Central memory CD8-positive, alpha-beta T cell (primary cell): ENCODE measurements at regions not wholly inside any gene's neighbourhood (a gene's known extent, or its start where the extent isn't known, plus 50 kb on each side); places are given as distances from the start of the nearest gene placed in this dataset.
"Not testable (repeated sequence)": the region's sequence is repeated elsewhere in the genome, so short reads cannot be mapped to it uniquely, and the experiment has no call there.

Experiments used
- ATAC-seq: fragments of 150-1000 bp; cut with Tn5 transposase; replicated peaks from 2 replicates; pipeline ENCODE4 v1.10.0; 2022; ENCODE audit warnings: mild to moderate bottlenecking, moderate FRiP score, moderate number of reproducible peaks; ENCODE audit not compliant: poor library complexity, severe bottlenecking; ENCODE audit errors: extremely low read depth
- DNase-seq, 2 donors: peaks; one replicate each; pipeline ENCODE4 v3.0.0; 2021; ENCODE audit warnings: low spot score in 2 of 2
- H3K27ac Mint-ChIP-seq: one replicate; pipeline ENCODE4 v1.8.0; 2022; ENCODE audit warnings: low read depth, mild to moderate bottlenecking, moderate library complexity, mixed read lengths
- H3K27me3 Mint-ChIP-seq: one replicate; pipeline ENCODE4 v1.8.0; 2022; ENCODE audit warnings: mixed read lengths
- H3K36me3 Mint-ChIP-seq: one replicate; pipeline ENCODE4 v1.8.0; 2022; ENCODE audit warnings: mild to moderate bottlenecking, moderate library complexity, mixed read lengths; ENCODE audit not compliant: insufficient read depth
- H3K4me1 Mint-ChIP-seq: one replicate; pipeline ENCODE4 v1.8.0; 2022; ENCODE audit warnings: mixed read lengths
- H3K4me3 Mint-ChIP-seq: one replicate; pipeline ENCODE4 v1.8.0; 2022; ENCODE audit warnings: mild to moderate bottlenecking, moderate library complexity, mixed read lengths
- H3K9me3 Mint-ChIP-seq: one replicate; pipeline ENCODE4 v1.8.0; 2022; ENCODE audit warnings: mixed read lengths

DNA sequence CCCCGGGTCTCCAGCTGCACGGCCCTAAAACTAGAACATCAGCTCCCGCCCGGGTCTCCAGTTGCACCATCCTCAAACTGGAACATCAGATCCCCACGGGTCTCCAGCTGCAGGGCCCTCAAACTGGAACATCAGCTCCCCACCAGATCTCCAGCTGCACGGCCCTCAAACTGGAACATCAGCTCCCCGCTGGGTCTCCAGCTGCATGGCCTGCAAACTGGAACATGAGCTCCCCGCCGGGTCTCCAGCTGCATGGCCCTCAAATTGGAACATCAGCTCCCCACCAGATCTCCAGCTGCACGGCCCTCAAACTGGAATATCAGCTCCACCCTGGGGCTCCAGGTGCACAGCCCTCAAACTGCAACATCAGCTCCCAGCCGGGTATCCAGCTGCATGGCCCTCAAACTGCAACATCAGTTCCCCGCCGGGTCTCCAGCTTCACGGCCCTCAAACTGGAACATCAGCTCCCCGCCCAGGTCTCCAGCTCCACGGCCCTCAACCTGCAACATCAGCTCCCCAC lies 93.5 kb upstream of the LPCAT1 start:
- H3K4me1 Mint-ChIP-seq = peaks cover 21% of the 10 kb centered on the region
- H3K27me3 Mint-ChIP-seq, ATAC-seq, H3K9me3 Mint-ChIP-seq, H3K36me3 Mint-ChIP-seq, H3K4me3 Mint-ChIP-seq, DNase-seq, H3K27ac Mint-ChIP-seq: not testable (repeated sequence)

- H3K9me3 Mint-ChIP-seq, H3K36me3 Mint-ChIP-seq, H3K4me1 Mint-ChIP-seq, DNase-seq, H3K4me3 Mint-ChIP-seq, H3K27ac Mint-ChIP-seq, ATAC-seq, H3K27me3 Mint-ChIP-seq: not testable (repeated sequence)
These were observed 89.8 kb upstream of the LPCAT1 start for GRCh38 chr5:1613515-1613914.

DNA sequence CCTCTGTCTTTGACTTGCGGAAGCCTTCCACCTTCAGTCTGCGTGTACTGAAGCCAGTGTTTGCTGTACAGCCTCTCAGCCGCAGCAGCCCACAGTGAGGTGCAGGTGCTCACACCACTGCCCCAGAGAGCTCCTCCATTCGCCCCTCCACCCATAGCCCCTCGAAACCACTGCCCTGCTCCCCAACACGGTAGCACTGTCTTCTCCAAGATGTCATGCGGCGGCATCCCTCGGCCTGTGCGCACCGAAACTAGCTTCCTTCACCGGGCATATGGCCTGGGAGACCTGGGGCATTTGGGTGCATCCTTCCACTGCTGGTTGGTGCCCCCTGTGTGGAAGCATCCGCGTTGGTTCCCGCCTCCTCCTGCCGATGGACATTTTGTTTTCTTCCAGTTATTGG lies 86.8 kb upstream of the LPCAT1 start:
- H3K4me3 Mint-ChIP-seq, ATAC-seq, H3K27me3 Mint-ChIP-seq, H3K4me1 Mint-ChIP-seq, DNase-seq, H3K9me3 Mint-ChIP-seq, H3K36me3 Mint-ChIP-seq, H3K27ac Mint-ChIP-seq: not testable (repeated sequence)

DNA sequence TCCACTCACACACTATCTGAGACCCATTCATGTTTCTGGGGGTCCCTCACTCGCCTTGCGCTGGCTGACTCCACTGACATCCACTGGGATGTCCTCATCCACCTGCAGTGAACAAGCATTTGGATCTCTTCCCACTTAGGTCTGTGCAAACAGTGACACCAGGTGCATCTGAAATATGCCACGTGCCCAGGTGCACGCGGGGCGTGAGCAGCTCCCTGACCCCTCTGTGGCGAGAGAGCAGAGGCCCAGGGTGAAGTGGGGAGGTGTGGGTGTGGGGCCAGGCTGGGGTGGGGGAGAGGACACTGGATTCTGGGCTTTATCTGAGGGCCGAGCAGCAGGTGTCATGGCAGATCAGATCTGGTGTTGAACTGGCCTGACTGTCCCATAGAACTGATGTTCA lies 85.4 kb upstream of the LPCAT1 start:
- H3K4me3 Mint-ChIP-seq, H3K9me3 Mint-ChIP-seq, H3K36me3 Mint-ChIP-seq, H3K27ac Mint-ChIP-seq, ATAC-seq, H3K4me1 Mint-ChIP-seq, DNase-seq, H3K27me3 Mint-ChIP-seq: not testable (repeated sequence)

DNA sequence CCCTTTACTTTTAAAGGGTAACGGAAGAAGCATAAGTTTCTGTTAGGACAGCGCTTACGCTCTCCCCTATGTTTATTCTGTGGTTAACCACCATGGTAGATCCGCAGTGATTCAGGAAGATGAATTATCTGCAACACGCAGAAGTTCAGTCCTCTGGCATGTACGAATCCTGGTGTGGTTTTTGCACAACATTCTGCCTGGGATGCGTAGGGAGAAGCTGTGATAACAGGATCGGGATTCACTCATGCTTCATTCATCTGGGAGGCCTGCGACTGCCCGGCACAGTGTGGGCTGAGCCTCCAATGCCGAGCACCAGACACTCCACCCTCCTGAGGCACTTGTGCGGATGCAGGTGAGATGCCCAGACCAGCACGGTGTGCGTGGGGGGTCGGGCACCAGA lies 84.6 kb upstream of the LPCAT1 start:
- peak; percentile 64 for ATAC-seq
- H3K9me3 Mint-ChIP-seq, DNase-seq, H3K27me3 Mint-ChIP-seq, H3K36me3 Mint-ChIP-seq, H3K27ac Mint-ChIP-seq, H3K4me1 Mint-ChIP-seq: not testable (repeated sequence)
- peak overlapping the region; percentile 27 for H3K4me3 Mint-ChIP-seq

GRCh38 chr5:1606951-1607350 lies 83.2 kb upstream of the LPCAT1 start:
- H3K27me3 Mint-ChIP-seq, H3K4me1 Mint-ChIP-seq, H3K36me3 Mint-ChIP-seq, DNase-seq, H3K9me3 Mint-ChIP-seq, ATAC-seq, H3K4me3 Mint-ChIP-seq, H3K27ac Mint-ChIP-seq: not testable (repeated sequence)

GRCh38 chr5:1603916-1604315 lies 80.2 kb upstream of the LPCAT1 start:
- not testable (repeated sequence) for H3K9me3 Mint-ChIP-seq, H3K27me3 Mint-ChIP-seq, H3K36me3 Mint-ChIP-seq, H3K4me1 Mint-ChIP-seq, H3K4me3 Mint-ChIP-seq, ATAC-seq, DNase-seq, H3K27ac Mint-ChIP-seq

GRCh38 chr5:1601565-1601964 lies 77.8 kb upstream of the LPCAT1 start:
- H3K9me3 Mint-ChIP-seq, DNase-seq, H3K36me3 Mint-ChIP-seq, H3K4me1 Mint-ChIP-seq, ATAC-seq, H3K27me3 Mint-ChIP-seq, H3K27ac Mint-ChIP-seq, H3K4me3 Mint-ChIP-seq: not testable (repeated sequence)

DNA sequence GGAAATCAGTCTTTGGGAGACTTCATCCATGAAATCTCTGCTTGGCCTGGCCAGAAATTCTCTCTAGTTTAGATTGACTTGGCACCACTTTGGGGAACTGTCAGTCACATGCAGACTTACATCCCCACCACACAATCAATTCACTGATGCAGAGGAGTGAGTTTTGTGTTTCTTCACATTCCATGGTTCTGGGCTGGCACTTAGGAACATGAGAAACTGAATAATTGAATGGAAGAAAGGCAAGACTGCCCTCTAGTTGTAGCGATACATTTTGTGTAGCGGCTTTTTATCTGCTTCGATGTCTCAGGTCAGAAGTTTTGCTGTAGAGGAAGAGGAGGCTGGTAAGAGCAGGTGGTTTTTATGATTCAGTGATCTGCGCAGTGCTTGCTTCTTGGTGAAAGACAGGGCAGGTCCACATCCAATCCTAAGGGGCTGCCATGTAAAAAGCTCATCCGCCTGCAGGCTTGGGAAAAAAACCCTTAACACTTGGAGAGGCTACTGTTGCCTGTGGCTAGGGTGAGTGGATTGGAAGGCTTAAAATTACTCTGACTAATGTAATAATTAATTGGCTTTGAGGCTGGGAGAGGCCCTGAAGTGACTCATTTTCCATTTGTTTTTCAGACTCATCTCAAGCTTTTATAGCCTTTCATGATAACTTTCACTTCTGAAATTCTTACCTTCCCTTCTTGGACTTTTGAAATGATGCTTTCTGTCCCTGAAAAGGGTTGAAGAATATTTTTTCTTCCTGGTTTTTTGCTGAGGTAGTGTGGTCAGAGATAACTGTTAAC lies 75.4 kb upstream of the LPCAT1 start:
- not testable (repeated sequence) for H3K27me3 Mint-ChIP-seq, H3K4me3 Mint-ChIP-seq, H3K9me3 Mint-ChIP-seq, H3K36me3 Mint-ChIP-seq, DNase-seq, ATAC-seq, H3K4me1 Mint-ChIP-seq, H3K27ac Mint-ChIP-seq

- not testable (repeated sequence) for H3K27me3 Mint-ChIP-seq, H3K27ac Mint-ChIP-seq, H3K9me3 Mint-ChIP-seq, DNase-seq, H3K36me3 Mint-ChIP-seq, H3K4me3 Mint-ChIP-seq, H3K4me1 Mint-ChIP-seq
- ATAC-seq = peak; percentile 58
These were observed 73.3 kb upstream of the LPCAT1 start for GRCh38 chr5:1597093-1597473.

- H3K27ac Mint-ChIP-seq, DNase-seq, H3K36me3 Mint-ChIP-seq, H3K4me1 Mint-ChIP-seq, H3K27me3 Mint-ChIP-seq, ATAC-seq, H3K9me3 Mint-ChIP-seq, H3K4me3 Mint-ChIP-seq: not testable (repeated sequence)
These were observed 72.8 kb upstream of the LPCAT1 start for GRCh38 chr5:1596462-1597092.

- peak; percentile 58 to 77 for DNase-seq
- Mint-ChIP-seq H3K36me3 (peaks cover 6% of the 10 kb centered on the region), H3K27me3 (no peaks in the 10 kb centered on the region), H3K27ac (peak overlapping the region; percentile 44), H3K4me1 (peaks cover 5% of the 10 kb centered on the region), H3K9me3 (no peaks in the 10 kb centered on the region), H3K4me3 (peak overlapping the region; percentile 81)
- peak; percentile 80 for ATAC-seq
These were observed 70.8 kb upstream of the LPCAT1 start for GRCh38 chr5:1594357-1595106.
